Activated CD4-positive, alpha-beta T cell treated with anti-CD3 and anti-CD28 coated beads, Interleukin-2, Interleukin-4, amounts not matched to agents 100 ng/mL and 50 ng/mL, durations not matched to agents 16 hours and 8 hours (primary cell): ENCODE measurements at regions not wholly inside any gene's neighbourhood (a gene's known extent, or its start where the extent isn't known, plus 50 kb on each side); places are given as distances from the start of the nearest gene placed in this dataset.
"Not testable (repeated sequence)": the region's sequence is repeated elsewhere in the genome, so short reads cannot be mapped to it uniquely, and the experiment has no call there.

Experiments used
- DNase-seq: peaks from one replicate; pipeline ENCODE4 v3.0.0-alpha.2; 2020; ENCODE audit warnings: low spot score

- no peak for DNase-seq
These were observed 247.7 kb downstream of the OLFM4 start for GRCh38 chr13:53276265-53276664.

GRCh38 chr13:53281677-53282076 is 253.1 kb downstream of the OLFM4 start:
- no peak for DNase-seq

GRCh38 chr13:53285896-53286430 is 257.4 kb downstream of the OLFM4 start:
- DNase-seq: no peak

GRCh38 chr13:53298396-53298795 is 269.8 kb downstream of the OLFM4 start:
- DNase-seq: no peak

- DNase-seq: no peak
These were observed 272.8 kb downstream of the OLFM4 start for GRCh38 chr13:53301449-53301848.

GRCh38 chr13:53305419-53305818 is 276.8 kb downstream of the OLFM4 start:
- not testable (repeated sequence) for DNase-seq

- no peak for DNase-seq
These were observed 282.2 kb downstream of the OLFM4 start for GRCh38 chr13:53310786-53311185.

GRCh38 chr13:53311561-53311960 is 282.9 kb downstream of the OLFM4 start:
- no peak for DNase-seq

GRCh38 chr13:53321296-53321801 is 292.7 kb downstream of the OLFM4 start:
- no peak for DNase-seq

- DNase-seq: no peak
These were observed 296.0 kb downstream of the OLFM4 start for GRCh38 chr13:53324656-53325055.

GRCh38 chr13:53326716-53327115 is 298.1 kb downstream of the OLFM4 start:
- DNase-seq: no peak

- no peak for DNase-seq
These were observed 299.2 kb downstream of the OLFM4 start for GRCh38 chr13:53327680-53328315.

GRCh38 chr13:53336441-53337160 is 308.0 kb downstream of the OLFM4 start:
- DNase-seq: no peak

- no peak for DNase-seq
These were observed 310.1 kb downstream of the OLFM4 start for GRCh38 chr13:53338760-53339159.

GRCh38 chr13:53340505-53341143 is 312.0 kb downstream of the OLFM4 start:
- no peak for DNase-seq

GRCh38 chr13:53341144-53341510 is 312.5 kb downstream of the OLFM4 start:
- no peak for DNase-seq

GRCh38 chr13:53342623-53343360 is 314.2 kb downstream of the OLFM4 start:
- DNase-seq: no peak

- no peak for DNase-seq
These were observed 314.7 kb downstream of the OLFM4 start for GRCh38 chr13:53343361-53343744.

- no peak for DNase-seq
These were observed 322.4 kb downstream of the OLFM4 start for GRCh38 chr13:53351021-53351420.

- no peak for DNase-seq
These were observed 329.0 kb downstream of the OLFM4 start for GRCh38 chr13:53357582-53357981.

GRCh38 chr13:53368948-53369347 is 340.3 kb downstream of the OLFM4 start:
- DNase-seq: no peak

- no peak for DNase-seq
These were observed 350.9 kb downstream of the OLFM4 start for GRCh38 chr13:53379485-53379884.
